ENCODE measurements at regions not wholly inside any gene's neighbourhood (a gene's known extent, or its start where the extent isn't known, plus 50 kb on each side); places are given as distances from the start of the nearest gene placed in this dataset.
"Not testable (repeated sequence)": the region's sequence is repeated elsewhere in the genome, so short reads cannot be mapped to it uniquely, and the experiment has no call there.

GRCh38 chr6:137655291-137655690, 161.1 kb upstream of the OLIG3 start:
- no peak for DNase-seq (ENCODE audit: low spot score)

GRCh38 chr6:137656735-137657134, 162.5 kb upstream of the OLIG3 start:
- DNase-seq (ENCODE audit: low spot score): no peak

GRCh38 chr6:137657351-137657911, 163.2 kb upstream of the OLIG3 start:
- DNase-seq (ENCODE audit: low spot score): peak; percentile 29

GRCh38 chr6:137658287-137658686, 164.1 kb upstream of the OLIG3 start:
- no peak for DNase-seq (ENCODE audit: low spot score)

GRCh38 chr6:137659871-137660270, 165.7 kb upstream of the OLIG3 start:
- DNase-seq (ENCODE audit: low spot score): no peak

GRCh38 chr6:137660296-137660731, 166.1 kb upstream of the OLIG3 start:
- DNase-seq (ENCODE audit: low spot score): no peak

- DNase-seq (ENCODE audit: low spot score): no peak
These were observed 167.4 kb upstream of the OLIG3 start for GRCh38 chr6:137661601-137662000.

- no peak for DNase-seq (ENCODE audit: low spot score)
These were observed 170.0 kb upstream of the OLIG3 start for GRCh38 chr6:137664183-137664582.

GRCh38 chr6:137665342-137665934, 171.2 kb upstream of the OLIG3 start:
- no peak for DNase-seq (ENCODE audit: low spot score)

GRCh38 chr6:137666202-137666774, 172.1 kb upstream of the OLIG3 start:
- DNase-seq (ENCODE audit: low spot score): no peak

- no peak for DNase-seq (ENCODE audit: low spot score)
These were observed 179.4 kb upstream of the OLIG3 start for GRCh38 chr6:137673603-137674002.

- DNase-seq (ENCODE audit: low spot score): no peak
These were observed 182.7 kb upstream of the OLIG3 start for GRCh38 chr6:137676888-137677287.

- no peak for DNase-seq (ENCODE audit: low spot score)
These were observed 183.5 kb upstream of the OLIG3 start for GRCh38 chr6:137677709-137678108.

GRCh38 chr6:137678451-137678850, 184.3 kb upstream of the OLIG3 start:
- DNase-seq (ENCODE audit: low spot score): no peak

GRCh38 chr6:137680705-137681346, 186.2 kb upstream of the TNFAIP3 start:
- no peak for DNase-seq (ENCODE audit: low spot score)

GRCh38 chr6:137681445-137682009, 185.5 kb upstream of the TNFAIP3 start:
- no peak for DNase-seq (ENCODE audit: low spot score)

- DNase-seq (ENCODE audit: low spot score): not testable (repeated sequence)
These were observed 184.4 kb upstream of the TNFAIP3 start for GRCh38 chr6:137682658-137683057.

GRCh38 chr6:137683916-137684315, 183.1 kb upstream of the TNFAIP3 start:
- DNase-seq (ENCODE audit: low spot score): no peak

GRCh38 chr6:137685798-137686375, 181.2 kb upstream of the TNFAIP3 start:
- DNase-seq (ENCODE audit: low spot score): no peak

- DNase-seq (ENCODE audit: low spot score): no peak
These were observed 179.2 kb upstream of the TNFAIP3 start for GRCh38 chr6:137687818-137688217.

GRCh38 chr6:137688230-137688971, 178.7 kb upstream of the TNFAIP3 start:
- DNase-seq (ENCODE audit: low spot score): no peak

Data from umbilical cord (tissue), 1 donor.